ENCODE measurements at regions not wholly inside any gene's neighbourhood (a gene's known extent, or its start where the extent isn't known, plus 50 kb on each side); places are given as distances from the start of the nearest gene placed in this dataset.

DNA sequence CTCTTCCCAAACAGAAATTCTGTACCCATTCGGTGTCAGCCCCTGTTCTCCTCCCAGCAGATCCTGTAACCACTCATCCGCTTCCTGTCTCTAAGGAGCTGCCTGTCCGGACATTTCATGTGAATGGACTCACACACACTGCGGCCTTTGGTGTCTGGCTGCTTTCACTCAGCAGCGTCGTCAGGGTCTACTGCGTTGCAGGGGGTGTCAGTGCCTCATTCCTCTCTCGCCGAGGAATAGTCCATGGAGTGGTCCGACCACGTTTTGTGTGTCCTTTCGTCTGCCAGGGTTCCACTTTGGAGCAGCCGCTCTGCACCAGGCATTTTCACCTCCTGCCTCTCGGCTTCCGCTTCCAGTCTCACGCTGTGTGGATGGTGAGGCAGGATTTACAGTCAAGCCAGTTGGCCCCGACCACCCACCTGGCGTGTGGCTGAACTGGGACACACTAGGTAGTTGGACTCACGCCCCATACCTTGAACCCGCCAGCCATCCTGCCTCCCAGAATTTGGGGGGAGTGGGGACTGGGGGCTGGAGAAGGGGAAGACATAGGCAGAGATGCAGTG is 188.2 kb upstream of the CIBAR2 start:
- no peaks in the 10 kb centered on the region for H3K9me3 ChIP-seq (ENCODE audit: control insufficient read depth, insufficient read depth, low read length)
- ATAC-seq (no peak), DNase-seq (no peak)
- no peaks in the 10 kb centered on the region for H3K27me3 ChIP-seq (ENCODE audit: control insufficient read depth, insufficient read depth, low read length)
- intact Hi-C loops (cut with micrococcal nuclease), result loop anchor here (10.0 kb wide), 1 partner anchor 314 kb away; the partner anchor contains the start of gene GSE1
- H3K9me3 Mint-ChIP-seq, result no peaks in the 10 kb centered on the region
- 93% methylated on average over 20 of the region's 20 CpGs for WGBS (ENCODE audit: insufficient coverage)
- H3K27ac ChIP-seq (ENCODE audit: low read length), result no peak overlapping the region
- no peak overlapping the region for H3K4me3 Mint-ChIP-seq
- H3K27me3 Mint-ChIP-seq (ENCODE audit: low read depth in 2 of 2), result peaks cover 0 to 6% of the 10 kb centered on the region in 2 donors
- no peaks in the 10 kb centered on the region for H3K36me3 ChIP-seq (ENCODE audit: control insufficient read depth, insufficient read depth, low read length)
- TF ChIP-seq, protein P1, sequence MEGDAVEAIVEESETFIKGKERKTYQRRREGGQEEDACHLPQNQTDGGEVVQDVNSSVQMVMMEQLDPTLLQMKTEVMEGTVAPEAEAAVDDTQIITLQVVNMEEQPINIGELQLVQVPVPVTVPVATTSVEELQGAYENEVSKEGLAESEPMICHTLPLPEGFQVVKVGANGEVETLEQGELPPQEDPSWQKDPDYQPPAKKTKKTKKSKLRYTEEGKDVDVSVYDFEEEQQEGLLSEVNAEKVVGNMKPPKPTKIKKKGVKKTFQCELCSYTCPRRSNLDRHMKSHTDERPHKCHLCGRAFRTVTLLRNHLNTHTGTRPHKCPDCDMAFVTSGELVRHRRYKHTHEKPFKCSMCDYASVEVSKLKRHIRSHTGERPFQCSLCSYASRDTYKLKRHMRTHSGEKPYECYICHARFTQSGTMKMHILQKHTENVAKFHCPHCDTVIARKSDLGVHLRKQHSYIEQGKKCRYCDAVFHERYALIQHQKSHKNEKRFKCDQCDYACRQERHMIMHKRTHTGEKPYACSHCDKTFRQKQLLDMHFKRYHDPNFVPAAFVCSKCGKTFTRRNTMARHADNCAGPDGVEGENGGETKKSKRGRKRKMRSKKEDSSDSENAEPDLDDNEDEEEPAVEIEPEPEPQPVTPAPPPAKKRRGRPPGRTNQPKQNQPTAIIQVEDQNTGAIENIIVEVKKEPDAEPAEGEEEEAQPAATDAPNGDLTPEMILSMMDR (IDR thresholded peaks at IDR 0.05), result no peak
- H3K4me1 Mint-ChIP-seq, result peaks cover 6 to 14% of the 10 kb centered on the region in 2 donors
- H3K4me3 ChIP-seq (ENCODE audit: low read length), result no peak overlapping the region
- H3K4me1 ChIP-seq (ENCODE audit: control insufficient read depth, insufficient read depth, low read length), result peaks cover 21% of the 10 kb centered on the region
- H3K27ac Mint-ChIP-seq, result no peak overlapping the region
- H3K36me3 Mint-ChIP-seq, result no peaks in the 10 kb centered on the region

DNA sequence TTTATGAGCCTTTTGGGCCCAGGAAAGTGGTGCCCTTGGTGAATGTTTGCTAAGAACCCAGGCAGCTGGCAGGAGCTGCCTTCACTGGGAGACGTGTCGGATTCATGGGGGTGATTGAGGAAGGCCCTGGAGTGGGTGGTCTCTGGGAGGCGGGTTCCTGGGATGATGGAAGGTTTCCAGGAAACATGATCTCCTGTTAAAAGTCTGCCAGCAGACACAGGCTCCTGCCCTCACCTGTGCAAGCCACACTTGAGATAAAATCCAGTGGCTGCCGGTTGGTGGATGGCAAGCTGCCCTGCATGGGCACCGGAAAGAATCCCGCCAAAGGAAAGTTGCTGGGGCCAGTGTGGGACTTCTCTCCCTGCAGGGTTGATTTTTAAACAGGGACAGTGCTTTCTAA is 189.0 kb upstream of the CIBAR2 start:
- Histone ChIP-seq H3K4me3 (ENCODE audit: low read length) (no peak overlapping the region), H3K27ac (ENCODE audit: low read length) (no peak overlapping the region), H3K4me1 (ENCODE audit: control insufficient read depth, insufficient read depth, low read length) (peaks cover 28% of the 10 kb centered on the region), H3K9me3 (ENCODE audit: control insufficient read depth, insufficient read depth, low read length) (no peaks in the 10 kb centered on the region), H3K27me3 (ENCODE audit: control insufficient read depth, insufficient read depth, low read length) (no peaks in the 10 kb centered on the region), H3K36me3 (ENCODE audit: control insufficient read depth, insufficient read depth, low read length) (no peaks in the 10 kb centered on the region)
- ATAC-seq (no peak), DNase-seq (no peak)
- Mint-ChIP-seq H3K27ac (no peak overlapping the region), H3K4me3 (no peak overlapping the region), H3K27me3 (ENCODE audit: low read depth in 2 of 2) (peaks cover 3 to 8% of the 10 kb centered on the region in 2 donors), H3K36me3 (no peaks in the 10 kb centered on the region), H3K4me1 (peaks cover 10 to 18% of the 10 kb centered on the region in 2 donors), H3K9me3 (no peaks in the 10 kb centered on the region)
- WGBS (ENCODE audit: insufficient coverage), result 91% methylated on average over 6 of the region's 6 CpGs
- intact Hi-C loops (cut with micrococcal nuclease), result loop anchor here (10.0 kb wide), 1 partner anchor 314 kb away; the partner anchor contains the start of gene GSE1
- TF ChIP-seq, protein P1 (IDR thresholded peaks at IDR 0.05), result no peak

DNA sequence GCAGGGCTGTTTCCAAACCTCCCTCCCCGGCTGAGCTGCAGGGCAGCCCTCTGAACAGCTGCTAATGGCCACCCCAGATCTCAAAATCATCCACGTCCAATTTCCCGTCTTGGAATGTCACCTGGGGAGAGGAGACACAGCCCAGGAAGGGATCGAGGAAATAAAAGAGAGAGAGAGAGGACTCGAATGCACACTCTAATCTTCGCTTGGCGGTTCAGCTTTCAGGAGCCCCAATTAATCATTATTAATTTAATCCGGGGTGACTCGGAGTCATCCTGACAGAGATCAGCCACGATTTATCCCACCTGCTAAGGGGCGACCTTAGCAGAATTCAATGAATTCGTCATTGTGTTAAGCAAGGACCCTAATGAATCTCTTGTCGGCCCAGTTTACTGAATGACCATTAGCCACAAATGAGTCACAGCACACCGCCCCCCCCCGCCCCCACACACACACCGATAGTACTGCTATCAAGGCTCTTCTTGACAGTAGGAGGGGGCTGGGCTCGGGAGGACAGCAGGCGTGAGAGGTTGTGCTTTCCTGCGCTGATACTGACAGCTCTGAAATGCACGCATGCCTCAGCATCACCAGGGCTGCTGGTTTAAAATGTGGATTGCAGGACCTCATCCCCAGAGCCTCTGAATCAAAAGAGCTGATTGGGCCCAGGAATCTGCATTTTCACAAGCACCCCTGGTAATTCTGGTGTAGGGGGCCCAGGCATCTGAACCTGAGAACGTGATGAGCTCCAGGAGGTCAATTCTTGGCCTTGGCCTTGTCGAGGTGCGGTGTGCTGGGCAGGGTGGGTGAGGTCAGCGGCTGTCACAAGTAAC is 190.0 kb upstream of the CIBAR2 start:
- H3K27ac ChIP-seq (ENCODE audit: low read length), result no peak overlapping the region
- peaks cover 5 to 6% of the 10 kb centered on the region in 2 donors for H3K27me3 Mint-ChIP-seq (ENCODE audit: low read depth in 2 of 2)
- no peaks in the 10 kb centered on the region for H3K36me3 ChIP-seq (ENCODE audit: control insufficient read depth, insufficient read depth, low read length)
- no peaks in the 10 kb centered on the region for H3K36me3 Mint-ChIP-seq
- H3K27ac Mint-ChIP-seq, result no peak overlapping the region
- TF ChIP-seq, protein P1 (IDR thresholded peaks at IDR 0.05), result no peak
- intact Hi-C loops (cut with micrococcal nuclease), result loop anchor here (10.0 kb wide), 1 partner anchor 313 kb away; the partner anchor contains the start of gene GSE1
- no peak overlapping the region for H3K4me3 ChIP-seq (ENCODE audit: low read length)
- H3K27me3 ChIP-seq (ENCODE audit: control insufficient read depth, insufficient read depth, low read length), result no peaks in the 10 kb centered on the region
- DNase-seq (no peak), ATAC-seq (no peak)
- no peak overlapping the region for H3K4me3 Mint-ChIP-seq
- H3K9me3 Mint-ChIP-seq, result no peaks in the 10 kb centered on the region
- WGBS (ENCODE audit: insufficient coverage), result 83% methylated on average over 24 of the region's 24 CpGs
- H3K4me1 ChIP-seq (ENCODE audit: control insufficient read depth, insufficient read depth, low read length), result peaks cover 35% of the 10 kb centered on the region
- H3K9me3 ChIP-seq (ENCODE audit: control insufficient read depth, insufficient read depth, low read length), result no peaks in the 10 kb centered on the region
- H3K4me1 Mint-ChIP-seq, result peaks cover 14 to 19% of the 10 kb centered on the region in 2 donors
